ENCODE measurements at regions not wholly inside any gene's neighbourhood (a gene's known extent, or its start where the extent isn't known, plus 50 kb on each side); places are given as distances from the start of the nearest gene placed in this dataset.

GRCh38 chr5:73256462-73256861 lies 83.5 kb downstream of the TMEM174 start:
- no peak for TF ChIP-seq CTCF (IDR thresholded peaks at IDR 0.05)
- TF ChIP-seq POLR2A (IDR thresholded peaks at IDR 0.05) = no peak
